HG03135 (cell line): ENCODE measurements at regions not wholly inside any gene's neighbourhood (a gene's known extent, or its start where the extent isn't known, plus 50 kb on each side); places are given as distances from the start of the nearest gene placed in this dataset.
"Not testable (repeated sequence)": the region's sequence is repeated elsewhere in the genome, so short reads cannot be mapped to it uniquely, and the experiment has no call there.

ENCODE experiments used
- ATAC-seq: cut with Tn5 transposase; IDR thresholded peaks from one replicate; pipeline ENCODE4 v1.9.1; 2021; ENCODE audit warnings: mild to moderate bottlenecking, moderate library complexity; ENCODE audit not compliant: unreplicated experiment

GRCh38 chr18:55990186-55990585 is 402.2 kb upstream of the TCF4 start:
- no peak for ATAC-seq

DNA sequence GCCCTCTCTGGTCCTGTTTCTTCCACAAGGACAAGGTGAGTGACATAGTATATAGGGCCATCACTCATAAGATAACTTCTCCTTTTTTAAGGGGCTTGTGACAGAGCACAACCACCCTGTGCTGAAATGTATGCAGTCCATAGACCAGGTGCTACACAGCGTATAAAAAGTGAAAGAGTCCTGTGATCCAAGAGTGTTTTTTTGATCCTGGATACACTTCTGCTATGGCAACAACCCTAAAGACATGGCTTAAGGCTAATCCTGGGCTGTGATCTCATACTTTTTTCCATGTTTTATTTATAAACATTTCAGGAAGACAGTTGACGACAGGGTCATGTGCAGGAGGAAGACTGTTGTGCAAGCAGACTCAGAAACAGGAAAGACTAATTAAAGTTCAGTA is 400.5 kb upstream of the TCF4 start:
- no peak for ATAC-seq

GRCh38 chr18:55983433-55983832 is 395.4 kb upstream of the TCF4 start:
- no peak for ATAC-seq

- no peak for ATAC-seq
Measured at GRCh38 chr18:55982992-55983391, 395.0 kb upstream of the TCF4 start.

GRCh38 chr18:55981712-55982475 is 393.9 kb upstream of the TCF4 start:
- no peak for ATAC-seq

GRCh38 chr18:55974521-55974920 is 386.5 kb upstream of the TCF4 start:
- no peak for ATAC-seq

DNA sequence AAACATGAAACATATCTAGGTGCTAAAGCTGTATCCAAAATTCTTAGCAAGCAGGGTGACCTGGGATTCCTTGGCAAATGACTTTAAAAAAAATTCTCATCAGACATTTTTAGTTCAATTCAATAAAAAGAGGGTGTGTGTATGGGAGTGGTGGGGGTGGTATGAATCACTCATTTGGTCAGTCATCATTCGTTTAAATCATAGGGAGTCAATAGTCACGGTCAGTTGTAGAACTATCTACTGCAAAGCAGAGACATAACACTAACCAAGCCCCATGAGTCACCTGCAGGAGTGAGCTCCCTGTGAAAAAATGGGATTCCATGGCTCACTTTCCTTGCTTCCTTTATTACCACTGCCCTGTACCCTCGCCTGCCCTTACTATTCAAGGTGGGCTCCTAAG is 380.6 kb upstream of the TCF4 start:
- no peak for ATAC-seq

GRCh38 chr18:55967019-55967418 is 379.0 kb upstream of the TCF4 start:
- ATAC-seq: no peak

DNA sequence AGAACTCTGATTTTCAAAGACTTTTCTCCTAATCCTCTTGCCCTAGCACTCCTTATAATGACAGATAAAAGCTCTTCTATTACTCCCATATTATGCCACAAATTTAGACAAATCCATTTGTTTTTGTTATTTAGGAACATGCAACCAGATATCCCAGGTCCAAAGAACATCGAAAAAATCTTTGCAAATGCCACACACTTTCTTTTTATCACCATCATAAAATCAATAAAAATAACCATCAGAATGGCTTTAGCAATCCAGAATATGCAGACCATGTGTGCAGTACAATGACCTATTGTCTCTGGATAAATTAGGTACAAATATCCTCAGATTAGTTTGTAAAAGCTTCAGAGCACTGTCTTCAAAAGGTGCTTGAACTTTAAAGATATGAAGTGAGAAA is 376.2 kb upstream of the TCF4 start:
- ATAC-seq: no peak

GRCh38 chr18:55953326-55953725 is 365.3 kb upstream of the TCF4 start:
- ATAC-seq: no peak

- not testable (repeated sequence) for ATAC-seq
Measured at GRCh38 chr18:55951738-55952137, 363.7 kb upstream of the TCF4 start.

GRCh38 chr18:55950379-55951166 is 362.6 kb upstream of the TCF4 start:
- ATAC-seq: no peak

GRCh38 chr18:55934821-55935220 is 346.8 kb upstream of the TCF4 start:
- no peak for ATAC-seq

GRCh38 chr18:55932675-55933074 is 344.7 kb upstream of the TCF4 start:
- no peak for ATAC-seq

DNA sequence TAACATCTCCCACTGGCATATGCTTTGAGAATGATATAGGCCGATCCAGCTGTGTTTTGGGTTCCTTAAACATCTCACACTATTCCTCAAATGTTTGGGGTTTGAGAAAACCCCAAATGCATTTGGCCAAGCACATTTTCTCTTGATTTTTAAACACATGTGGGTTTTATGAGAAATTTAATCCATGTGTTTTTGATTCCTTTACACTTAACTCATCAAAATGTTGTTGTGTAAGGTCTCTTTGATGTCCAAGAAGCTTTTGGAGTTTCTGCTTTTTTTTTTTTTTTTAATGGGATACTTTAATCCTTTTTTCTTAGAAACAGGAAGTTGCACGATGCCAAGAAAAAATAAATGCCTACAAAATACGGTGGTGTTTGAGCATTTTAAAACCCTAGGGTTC is 339.8 kb upstream of the TCF4 start:
- ATAC-seq: no peak

- no peak for ATAC-seq
Measured at GRCh38 chr18:55925772-55926171, 337.8 kb upstream of the TCF4 start.

DNA sequence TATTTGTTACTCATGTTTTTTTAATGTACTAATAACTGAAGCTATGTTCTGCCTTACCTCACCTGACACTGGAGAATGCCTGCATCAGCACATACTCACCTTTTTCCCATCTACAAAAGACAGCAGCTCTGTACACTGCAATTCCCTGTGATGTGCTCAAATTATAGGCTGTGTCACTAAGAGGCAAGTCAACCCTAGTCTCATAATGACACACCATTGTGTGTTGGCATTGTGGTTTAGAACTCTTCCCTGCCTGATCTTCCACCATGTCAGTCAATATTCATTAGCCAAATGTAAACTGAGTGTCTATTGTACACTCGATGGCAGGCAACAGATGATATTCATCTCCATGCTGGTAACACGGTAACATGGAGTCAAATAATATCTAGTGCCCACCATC is 332.1 kb upstream of the TCF4 start:
- ATAC-seq: no peak

DNA sequence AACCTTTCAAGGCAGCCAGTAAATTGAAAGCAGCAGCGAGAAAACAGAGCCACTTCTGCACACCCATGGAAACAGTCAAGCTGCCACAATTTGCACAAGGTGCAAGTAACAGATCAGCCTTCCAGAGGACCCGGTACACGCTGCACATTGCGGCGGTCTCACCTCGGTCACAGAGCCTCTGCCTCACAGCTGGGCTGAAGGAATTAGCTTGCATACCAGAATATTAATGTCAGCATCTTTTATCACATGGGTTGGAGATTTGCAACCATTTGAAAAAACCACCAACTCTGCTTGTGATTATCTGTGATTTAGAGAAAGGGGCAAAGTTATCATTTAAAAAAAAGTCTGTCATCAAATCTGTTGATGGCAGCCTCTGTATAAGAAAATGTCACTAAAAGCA is 330.5 kb upstream of the TCF4 start:
- ATAC-seq: no peak

- no peak for ATAC-seq
Measured at GRCh38 chr18:55912919-55913318, 324.9 kb upstream of the TCF4 start.

DNA sequence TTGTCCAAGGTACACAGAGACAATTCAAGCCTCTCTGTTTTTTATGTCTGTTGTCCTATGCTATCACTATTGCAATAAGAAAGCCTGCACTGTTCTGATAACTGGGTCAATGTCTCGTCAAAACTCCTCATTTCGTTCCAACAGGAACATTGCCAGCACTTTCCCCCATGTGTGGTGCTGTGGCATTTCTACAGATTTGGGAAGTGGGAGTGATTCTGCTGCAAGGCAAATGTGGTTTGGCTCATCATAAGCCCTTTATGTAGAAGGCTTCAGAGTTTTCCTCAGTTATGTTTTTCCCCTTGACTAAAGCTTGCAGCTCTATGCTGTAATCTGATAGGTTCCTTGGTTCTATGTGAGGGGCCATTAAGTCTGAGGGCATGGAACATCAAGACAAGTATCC is 324.1 kb upstream of the TCF4 start:
- ATAC-seq: no peak

DNA sequence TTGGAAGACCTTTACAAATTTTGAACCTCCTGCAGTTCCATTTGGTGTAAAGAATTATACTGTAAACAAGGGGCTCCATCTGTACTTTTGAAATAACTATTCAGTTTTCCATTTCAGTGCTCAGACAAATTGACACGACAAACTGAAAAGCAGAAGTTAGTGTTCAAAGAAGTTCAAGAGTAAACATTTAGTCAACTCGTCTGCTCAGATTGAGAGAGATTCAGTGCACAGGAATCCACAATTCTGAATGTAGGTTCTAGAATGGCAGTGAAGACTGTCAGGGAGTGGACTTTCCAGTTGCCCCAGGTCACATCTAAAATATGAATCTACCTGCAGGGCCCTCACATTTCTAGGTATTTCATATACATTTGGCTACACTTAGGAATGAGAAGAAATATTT is 322.3 kb upstream of the TCF4 start:
- ATAC-seq: no peak

- ATAC-seq: no peak
Measured at GRCh38 chr18:55908901-55909366, 320.9 kb upstream of the TCF4 start.
